HFF-Myc (cell line): ENCODE measurements at regions not wholly inside any gene's neighbourhood (a gene's known extent, or its start where the extent isn't known, plus 50 kb on each side); places are given as distances from the start of the nearest gene placed in this dataset.

ENCODE experiments used
- DNase-seq: peaks from one replicate; pipeline ENCODE4 v3.0.0-alpha.2; 2011; ENCODE audit warnings: low read depth; ENCODE audit errors: extremely low read depth
- H3K4me3 ChIP-seq: replicated peaks from 2 replicates; pipeline ENCODE4 v1.5.1; 2011; ENCODE audit warnings: low read depth, mild to moderate bottlenecking, control low read depth, low read length
- TF ChIP-seq, protein P1 (sequence below): IDR thresholded peaks from 2 replicates; pipeline ENCODE4 v1.5.1; 2012; ENCODE audit warnings: mild to moderate bottlenecking, low read depth, low read length, control low read depth; ENCODE audit errors: missing control alignments

DNA sequence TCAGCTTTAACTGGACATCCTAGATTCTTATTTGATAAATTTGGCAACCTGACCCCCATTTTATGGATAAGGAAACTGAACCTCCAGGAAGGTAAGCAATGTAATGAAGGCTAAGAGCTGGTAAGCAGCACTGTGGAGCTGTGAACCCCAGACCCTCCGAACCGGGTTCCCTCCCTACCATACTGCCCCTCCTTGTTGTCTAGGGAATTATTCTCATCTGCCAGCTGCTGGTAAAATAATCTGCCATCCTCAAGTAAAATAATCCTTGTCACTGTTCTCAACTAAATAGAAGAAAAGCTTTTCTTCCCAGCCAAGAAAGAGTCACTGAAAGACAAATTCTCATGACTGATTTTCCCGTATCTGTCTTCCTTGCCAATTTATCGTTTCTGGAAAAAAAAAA lies 55.8 kb upstream of the PRDX6 start:
- H3K4me3 ChIP-seq = no peak overlapping the region
- TF ChIP-seq, protein P1, sequence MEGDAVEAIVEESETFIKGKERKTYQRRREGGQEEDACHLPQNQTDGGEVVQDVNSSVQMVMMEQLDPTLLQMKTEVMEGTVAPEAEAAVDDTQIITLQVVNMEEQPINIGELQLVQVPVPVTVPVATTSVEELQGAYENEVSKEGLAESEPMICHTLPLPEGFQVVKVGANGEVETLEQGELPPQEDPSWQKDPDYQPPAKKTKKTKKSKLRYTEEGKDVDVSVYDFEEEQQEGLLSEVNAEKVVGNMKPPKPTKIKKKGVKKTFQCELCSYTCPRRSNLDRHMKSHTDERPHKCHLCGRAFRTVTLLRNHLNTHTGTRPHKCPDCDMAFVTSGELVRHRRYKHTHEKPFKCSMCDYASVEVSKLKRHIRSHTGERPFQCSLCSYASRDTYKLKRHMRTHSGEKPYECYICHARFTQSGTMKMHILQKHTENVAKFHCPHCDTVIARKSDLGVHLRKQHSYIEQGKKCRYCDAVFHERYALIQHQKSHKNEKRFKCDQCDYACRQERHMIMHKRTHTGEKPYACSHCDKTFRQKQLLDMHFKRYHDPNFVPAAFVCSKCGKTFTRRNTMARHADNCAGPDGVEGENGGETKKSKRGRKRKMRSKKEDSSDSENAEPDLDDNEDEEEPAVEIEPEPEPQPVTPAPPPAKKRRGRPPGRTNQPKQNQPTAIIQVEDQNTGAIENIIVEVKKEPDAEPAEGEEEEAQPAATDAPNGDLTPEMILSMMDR = no peak
- no peak for DNase-seq

- no peak for DNase-seq
- H3K4me3 ChIP-seq = no peak overlapping the region
- TF ChIP-seq, protein P1 = no peak
These were observed 55.3 kb upstream of the PRDX6 start for GRCh38 chr1:173421789-173422188.

- TF ChIP-seq, protein P1 = no peak
- DNase-seq = no peak
- no peak overlapping the region for H3K4me3 ChIP-seq
These were observed 54.6 kb upstream of the PRDX6 start for GRCh38 chr1:173422456-173422976.

DNA sequence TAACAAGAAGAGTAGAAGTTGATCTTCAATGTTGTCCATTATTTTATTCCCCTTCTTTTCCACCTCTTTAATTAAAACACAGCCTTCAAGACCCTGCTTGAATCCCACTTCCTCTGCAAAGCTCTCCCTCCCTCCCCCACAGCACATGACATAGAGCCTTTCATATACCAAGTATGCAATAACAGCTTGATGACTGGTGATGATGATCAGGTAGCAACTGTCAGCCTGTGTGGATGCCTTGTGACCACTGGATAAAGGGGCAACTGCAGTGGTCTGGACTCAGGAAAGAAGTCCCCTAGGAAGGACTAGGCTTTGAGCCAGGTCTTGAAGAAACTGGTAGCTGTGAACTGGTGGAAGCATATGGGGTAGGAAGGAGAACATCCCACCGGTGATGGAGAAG lies 53.8 kb upstream of the PRDX6 start:
- TF ChIP-seq, protein P1 = no peak
- no peak for DNase-seq
- H3K4me3 ChIP-seq = no peak overlapping the region

- DNase-seq = no peak
- TF ChIP-seq, protein P1 = no peak
- no peak overlapping the region for H3K4me3 ChIP-seq
These were observed 53.0 kb upstream of the PRDX6 start for GRCh38 chr1:173424143-173424542.

GRCh38 chr1:173424782-173425407 lies 52.2 kb upstream of the PRDX6 start:
- TF ChIP-seq, protein P1 = no peak
- no peak overlapping the region for H3K4me3 ChIP-seq
- no peak for DNase-seq

- TF ChIP-seq, protein P1 = no peak
- no peak for DNase-seq
- H3K4me3 ChIP-seq = no peak overlapping the region
These were observed 51.1 kb upstream of the PRDX6 start for GRCh38 chr1:173426057-173426456.
